ENCODE measurements at regions not wholly inside any gene's neighbourhood (a gene's known extent, or its start where the extent isn't known, plus 50 kb on each side); places are given as distances from the start of the nearest gene placed in this dataset.

DNA sequence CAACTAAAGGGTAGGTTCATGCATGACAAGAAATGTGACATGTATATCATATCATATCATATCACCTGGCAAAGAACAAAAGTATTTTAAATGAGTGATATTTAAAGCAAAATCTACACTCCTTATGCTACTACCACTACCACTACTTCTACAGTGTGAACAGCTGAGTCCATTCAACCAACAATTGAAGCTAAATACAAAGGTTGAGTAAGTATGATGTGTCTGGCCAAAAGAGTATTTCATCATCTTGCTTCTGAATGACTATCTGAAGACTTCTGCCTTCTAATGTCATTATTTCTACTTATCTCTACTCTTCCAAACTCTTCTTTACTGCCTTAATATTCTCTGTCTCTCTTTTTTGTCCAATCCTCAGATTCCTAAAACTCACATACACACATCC is 292.6 kb upstream of the CAND1 start:
- no peak for DNase-seq

DNA sequence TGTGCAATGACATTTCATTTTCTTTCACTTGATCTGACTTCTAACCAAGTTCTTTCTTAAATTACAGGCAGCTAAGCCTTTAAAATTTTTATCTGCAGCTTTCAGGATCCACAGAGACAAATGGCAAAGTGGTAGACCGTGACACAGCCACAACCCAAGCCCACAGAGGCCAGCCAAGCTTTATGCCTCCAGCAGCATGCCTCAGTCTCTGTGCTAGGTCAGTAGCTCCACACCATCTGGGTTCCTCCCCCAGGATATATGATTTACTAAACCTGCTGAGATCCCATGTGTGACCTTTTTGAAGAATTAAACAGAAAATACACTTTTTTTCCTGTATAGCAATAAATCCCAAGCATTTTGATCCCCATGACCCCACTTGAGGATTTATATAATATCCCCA is 290.4 kb upstream of the CAND1 start:
- no peak for DNase-seq

DNA sequence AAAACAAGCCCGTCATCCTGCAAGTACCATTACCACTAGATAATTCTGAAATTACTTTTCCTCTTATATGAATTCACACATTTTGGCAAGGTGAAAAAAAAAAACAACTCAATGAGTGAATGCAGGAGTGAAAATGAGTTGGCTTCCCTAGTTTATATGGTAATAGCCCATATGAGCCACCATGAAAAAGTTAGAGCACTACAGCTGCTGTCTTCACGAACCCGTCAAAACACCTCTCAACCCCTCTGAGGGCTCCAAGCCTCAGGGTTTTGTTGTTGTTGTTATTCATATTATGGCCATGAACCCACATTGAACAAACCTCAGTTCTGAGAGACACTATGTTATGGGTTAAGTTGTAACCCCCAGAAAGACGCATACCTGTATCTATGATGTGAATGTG is 289.9 kb upstream of the CAND1 start:
- no peak for DNase-seq

DNA sequence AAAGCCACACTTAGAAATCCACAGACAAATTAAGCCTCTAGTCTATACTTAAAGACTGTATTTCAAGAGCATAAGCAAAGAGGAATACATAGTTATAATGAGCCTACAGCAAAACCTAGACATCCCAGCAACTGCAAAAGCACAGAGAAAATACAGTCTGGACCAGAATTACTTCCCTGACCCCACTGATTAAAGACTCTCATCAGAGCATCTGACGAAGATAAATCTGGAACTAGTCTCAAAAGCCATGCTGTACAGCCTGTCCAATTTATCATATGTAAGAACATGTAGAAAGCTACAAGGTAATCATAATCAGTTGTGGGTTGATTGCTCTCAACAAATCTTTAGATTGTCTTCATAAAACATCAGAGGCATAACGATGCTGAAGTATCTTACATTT is 285.1 kb upstream of the CAND1 start:
- no peak for DNase-seq

- DNase-seq: no peak
Observed at GRCh38 chr12:66984962-66985361, 284.2 kb upstream of the CAND1 start.

GRCh38 chr12:66999141-66999540 is 270.0 kb upstream of the CAND1 start:
- DNase-seq: no peak

DNA sequence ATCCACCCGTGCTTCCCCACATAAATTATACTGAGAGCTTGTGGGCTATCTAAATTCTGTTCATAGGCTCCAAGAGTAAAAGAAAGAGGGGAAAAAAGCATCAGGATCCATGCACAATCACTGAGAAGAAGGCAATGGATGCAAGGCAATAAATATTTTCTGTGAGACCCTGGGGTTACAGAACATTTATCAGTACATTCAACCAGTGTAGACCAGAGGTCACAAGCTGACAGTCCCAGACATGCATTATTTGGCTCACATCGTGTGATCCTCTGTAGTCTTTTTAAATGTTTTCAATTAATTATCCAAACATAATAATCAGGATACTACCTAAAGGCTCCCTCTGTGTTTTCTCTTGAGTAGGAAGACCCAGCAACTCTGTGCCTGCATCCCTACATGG is 267.9 kb upstream of the CAND1 start:
- DNase-seq: no peak

DNA sequence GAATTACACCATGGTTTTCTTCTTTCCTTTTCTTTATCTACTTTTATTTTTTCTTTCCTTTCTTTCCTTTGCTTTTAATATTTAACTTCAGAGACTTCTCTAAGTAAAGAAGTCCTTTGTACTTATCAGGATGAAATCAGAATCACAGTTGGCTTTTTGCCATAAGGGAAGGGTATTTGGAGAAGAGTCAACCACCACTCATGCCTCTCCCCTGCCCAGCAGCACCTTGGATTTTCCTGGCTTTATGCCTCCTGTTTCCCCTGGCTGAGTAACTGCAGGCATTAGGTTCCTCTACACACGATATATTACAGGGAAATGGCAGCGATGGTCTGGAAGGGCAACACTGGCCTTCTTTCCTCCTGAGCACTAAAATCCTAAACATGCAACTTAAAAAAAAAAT is 266.4 kb upstream of the CAND1 start:
- no peak for DNase-seq

DNA sequence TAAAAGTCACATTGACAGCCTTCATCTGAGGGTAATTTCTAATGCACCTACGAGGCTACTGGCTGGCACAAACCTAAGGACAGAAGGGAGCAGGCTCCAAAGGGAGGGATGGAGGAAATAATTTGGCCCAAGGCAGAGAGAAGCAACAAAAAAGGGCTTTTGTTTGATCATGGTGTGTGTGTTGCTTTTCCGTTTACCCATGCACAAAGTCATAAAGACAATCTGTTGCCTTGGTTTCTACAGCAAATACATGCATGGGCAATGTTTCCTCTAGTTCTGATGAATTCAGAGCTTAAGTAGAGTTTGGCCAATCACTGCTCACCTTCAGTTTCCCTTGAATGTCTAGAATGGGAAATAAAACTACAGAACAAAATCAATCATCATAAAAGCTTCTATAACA is 262.5 kb upstream of the CAND1 start:
- no peak for DNase-seq

DNA sequence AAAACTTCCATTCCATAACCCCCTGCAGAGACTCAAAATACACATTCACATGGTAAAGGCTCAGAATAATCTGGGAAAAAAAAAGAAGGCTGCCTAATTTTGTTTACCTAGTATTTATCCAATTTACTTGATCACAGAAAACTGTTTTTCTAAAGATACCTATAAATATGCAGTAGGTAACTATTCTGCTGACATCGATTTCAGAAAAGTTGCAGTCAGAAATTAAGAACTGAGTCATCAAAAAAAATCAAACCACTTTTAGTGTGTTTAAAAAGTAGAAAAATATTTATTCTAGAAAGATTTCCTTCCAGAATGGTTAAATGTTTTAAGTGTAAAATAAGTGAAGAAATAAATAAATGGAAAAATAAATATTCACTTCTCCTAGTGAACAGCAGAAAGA is 254.5 kb upstream of the CAND1 start:
- no peak for DNase-seq

DNA sequence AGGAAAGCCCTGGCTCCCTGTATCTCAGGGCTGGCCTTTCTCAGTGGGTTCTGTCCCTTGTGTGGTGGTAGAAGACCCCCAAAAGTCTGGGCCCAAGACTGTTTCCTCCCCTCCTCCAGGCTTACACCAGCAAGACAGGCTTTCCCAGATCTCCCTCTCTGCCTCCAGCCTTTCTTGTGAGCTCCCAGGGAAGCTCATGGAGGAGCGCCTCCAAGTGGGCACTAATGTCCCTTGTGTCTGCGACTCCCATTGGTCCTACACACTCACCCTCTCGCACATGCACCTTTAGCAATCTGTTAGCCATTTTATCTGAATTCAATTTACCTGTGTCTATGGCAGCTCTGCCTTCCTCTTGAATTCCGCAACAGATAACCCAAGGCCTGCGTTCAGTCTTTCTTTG is 251.1 kb upstream of the CAND1 start:
- DNase-seq: no peak

- no peak for DNase-seq
Observed at GRCh38 chr12:67019070-67019469, 250.1 kb upstream of the CAND1 start.

DNA sequence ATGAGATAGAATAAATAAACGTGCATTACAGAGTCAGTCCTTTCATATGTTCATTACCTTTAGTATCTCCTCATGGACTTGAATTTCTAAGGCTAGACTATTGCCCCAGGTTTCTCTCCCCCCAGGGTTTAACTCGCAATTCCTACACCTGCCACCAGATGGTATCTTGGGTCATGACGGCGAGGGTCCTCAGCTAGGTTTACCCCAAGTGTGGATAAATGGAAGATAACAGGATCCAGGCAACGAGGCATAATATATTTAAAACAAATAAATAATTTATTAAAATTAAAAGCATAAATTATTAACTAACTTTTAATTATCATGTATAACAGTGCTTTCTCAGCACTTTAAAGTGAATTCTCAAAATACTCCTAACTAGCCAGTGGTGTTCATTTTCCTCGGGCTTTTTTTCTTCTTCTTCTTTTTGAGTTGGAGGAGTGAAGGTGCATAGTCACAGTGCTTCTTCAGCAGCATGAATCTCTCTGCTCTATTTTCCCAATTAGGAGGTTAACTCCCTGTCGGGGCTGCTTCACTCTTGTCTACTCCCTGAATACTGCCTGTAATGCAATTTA is 243.5 kb upstream of the CAND1 start:
- DNase-seq: peak; percentile 47

DNA sequence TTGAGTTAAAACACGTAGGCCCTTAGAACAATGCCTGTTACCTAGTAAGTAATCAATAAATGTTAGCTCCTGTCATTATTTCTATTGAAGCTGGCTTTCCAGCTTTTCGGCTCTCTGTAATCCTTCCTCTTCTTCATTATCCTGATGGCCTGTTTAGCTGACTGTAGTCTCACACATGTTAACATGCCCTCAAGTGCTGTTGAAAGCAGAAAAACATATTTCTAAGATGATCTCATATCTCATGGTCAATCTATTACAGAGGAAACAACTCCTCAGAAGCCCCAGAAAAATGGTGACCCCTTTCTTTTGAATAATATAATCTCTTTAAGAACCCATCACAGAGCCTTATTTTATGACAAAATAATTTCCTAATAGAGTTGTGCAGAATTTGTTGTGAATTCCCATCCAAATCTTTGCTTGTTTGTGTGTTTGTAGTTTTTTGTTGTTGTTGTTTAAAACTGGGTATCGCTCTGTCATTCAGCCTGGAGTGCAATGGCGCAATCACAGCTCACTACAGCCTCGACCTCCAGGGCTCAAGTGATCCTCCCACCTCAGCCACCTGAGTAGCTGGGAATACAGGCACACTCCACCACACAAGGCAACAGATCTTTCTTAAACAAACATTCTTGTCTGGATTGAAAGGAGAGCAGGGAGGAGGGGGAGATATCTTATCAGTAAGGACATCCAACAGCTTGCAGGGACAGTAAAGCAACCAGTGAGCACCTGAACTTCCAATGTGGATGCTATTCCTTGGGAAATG is 242.5 kb upstream of the CAND1 start:
- no peak for DNase-seq

DNA sequence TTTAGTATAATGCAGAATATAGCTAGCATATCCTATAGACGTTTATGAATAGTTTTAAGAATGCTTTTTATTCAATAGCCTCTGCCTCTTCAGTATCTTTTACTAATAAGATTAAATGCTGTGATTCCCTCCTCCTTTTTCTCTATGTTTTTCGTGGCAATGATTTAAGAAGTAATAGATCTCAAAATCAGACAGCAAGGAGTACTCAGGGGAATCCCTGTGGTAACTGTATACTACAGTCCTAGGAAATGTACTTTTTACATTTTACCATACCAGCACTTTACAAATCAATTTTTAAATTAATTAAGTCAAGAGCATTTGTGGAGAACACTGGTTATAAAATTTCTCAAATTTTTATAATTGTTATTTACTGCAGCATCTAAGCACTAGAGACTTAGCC is 240.6 kb upstream of the CAND1 start:
- DNase-seq: no peak

DNA sequence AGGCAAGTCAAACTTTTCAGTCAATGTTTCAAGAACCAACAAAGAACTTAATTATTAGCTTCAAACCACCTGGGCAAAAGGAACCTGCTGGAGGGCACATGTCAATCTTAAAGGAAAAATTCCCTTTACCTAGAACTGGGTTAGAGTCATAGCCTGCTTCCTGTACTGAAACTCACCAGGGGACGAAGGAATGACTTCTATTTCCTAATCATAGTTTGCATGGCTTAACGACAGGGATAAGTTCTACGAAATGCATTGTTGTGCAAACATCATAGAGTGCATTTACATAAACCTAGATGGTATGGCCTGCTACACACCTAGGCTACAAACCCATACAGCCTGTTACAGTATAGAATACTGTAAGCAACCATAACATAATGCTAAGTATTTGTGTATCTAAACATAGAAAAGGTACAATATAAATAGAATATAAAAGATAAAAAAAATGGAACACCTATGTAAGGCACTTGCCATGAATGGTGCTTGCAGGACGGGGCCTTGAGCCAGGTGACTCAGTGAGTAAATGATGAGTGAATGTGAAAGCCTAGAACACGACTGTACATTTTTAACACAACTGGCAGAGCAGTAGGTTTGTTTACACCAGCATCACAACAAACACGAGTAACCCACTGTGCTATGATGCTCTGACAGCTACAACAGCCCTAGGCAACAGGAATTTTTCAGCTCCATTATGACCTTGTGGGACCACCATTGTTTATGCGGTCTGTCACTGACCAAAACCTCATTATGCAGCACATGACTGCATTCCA is 234.9 kb upstream of the CAND1 start:
- no peak for DNase-seq

DNA sequence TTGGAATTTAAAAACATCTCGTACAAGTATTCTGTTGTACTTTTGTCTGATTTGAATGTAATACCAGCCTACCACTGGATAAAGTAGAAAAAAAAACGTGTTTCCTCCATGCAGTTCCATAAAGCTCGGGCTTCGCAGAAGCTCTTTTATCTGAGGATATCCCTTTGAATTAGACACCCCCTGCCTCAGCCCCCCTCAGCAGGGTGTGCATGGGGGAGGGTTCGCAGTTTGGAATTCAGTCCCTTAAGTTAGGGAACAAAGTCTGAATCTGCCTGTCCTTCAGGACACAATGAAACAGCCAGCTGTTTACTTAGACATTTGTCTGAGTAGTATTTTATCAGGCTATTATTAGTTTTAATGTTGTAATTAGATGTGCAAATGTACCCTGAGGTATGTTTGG is 234.0 kb upstream of the CAND1 start:
- DNase-seq: no peak

GRCh38 chr12:67038486-67038885 is 230.7 kb upstream of the CAND1 start:
- no peak for DNase-seq

GRCh38 chr12:67039995-67040860 is 228.9 kb upstream of the CAND1 start:
- DNase-seq: no peak

- no peak for DNase-seq
Observed at GRCh38 chr12:67040861-67041137, 228.4 kb upstream of the CAND1 start.

- no peak for DNase-seq
Observed at GRCh38 chr12:67042697-67043131, 226.4 kb upstream of the CAND1 start.

- no peak for DNase-seq
Observed at GRCh38 chr12:67043771-67044170, 225.4 kb upstream of the CAND1 start.

- no peak for DNase-seq
Observed at GRCh38 chr12:67045650-67046049, 223.5 kb upstream of the CAND1 start.

GRCh38 chr12:67046062-67046461 is 223.1 kb upstream of the CAND1 start:
- DNase-seq: no peak

All from activated CD4-positive, alpha-beta T cell treated with anti-CD3 and anti-CD28 coated beads, Interleukin-2, amount 50 U/mL, for 1 hour (primary cell).